Dedifferentiated amniotic fluid mesenchymal stem cell (primary cell): ENCODE measurements at regions not wholly inside any gene's neighbourhood (a gene's known extent, or its start where the extent isn't known, plus 50 kb on each side); places are given as distances from the start of the nearest gene placed in this dataset.
A peak's percentile ranks its signal among the peaks of the same experiment; 100 is the strongest.

Source experiments
- DNase-seq: peaks from one replicate; pipeline ENCODE4 v3.0.0-alpha.2; 2016; ENCODE audit errors: extremely low spot score

DNA sequence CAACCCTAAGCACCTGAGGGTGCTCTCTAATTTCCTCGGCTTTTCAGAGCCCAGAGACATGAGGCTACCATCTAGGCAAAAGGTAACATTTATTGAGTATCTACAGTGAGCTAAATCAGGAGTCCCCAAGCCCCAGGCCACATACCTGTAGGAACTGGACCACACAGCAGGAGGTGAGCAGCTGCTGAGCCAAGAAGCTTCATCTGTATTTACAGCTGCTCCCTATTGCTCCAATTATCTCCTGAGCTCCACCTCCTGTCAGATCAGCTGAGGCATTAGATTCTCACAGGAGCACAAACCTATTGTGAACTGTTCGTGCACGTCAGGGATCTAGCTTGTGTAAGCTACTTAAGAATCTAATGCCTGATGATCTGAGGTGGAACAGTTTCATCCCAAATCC is 70.2 kb downstream of the RND3 start:
- DNase-seq = no peak

- no peak for DNase-seq
Observed at GRCh38 chr2:150415022-150415421, 72.4 kb downstream of the RND3 start.

- no peak for DNase-seq
Observed at GRCh38 chr2:150413910-150414309, 73.6 kb downstream of the RND3 start.

DNA sequence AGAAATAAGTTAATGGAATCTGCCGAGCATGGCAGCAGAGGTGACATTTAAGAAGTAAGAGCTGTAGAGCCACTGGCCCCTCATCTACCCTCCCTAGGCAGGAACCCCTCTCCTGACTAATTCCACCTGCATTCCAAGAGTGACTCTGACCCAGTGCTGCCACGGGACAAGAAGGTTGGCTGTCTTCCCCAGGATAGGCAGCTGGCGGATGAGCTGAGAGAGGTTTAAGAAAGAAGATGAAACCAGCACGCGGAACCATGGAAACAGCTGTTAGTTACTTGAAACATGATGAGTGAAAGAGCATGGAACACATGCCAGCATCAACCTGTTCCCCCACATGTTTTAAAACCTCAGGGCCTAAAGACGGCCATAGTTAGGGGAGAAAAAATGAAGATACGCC is 74.1 kb downstream of the RND3 start:
- DNase-seq = no peak

- peak; percentile 29 for DNase-seq
Observed at GRCh38 chr2:150410809-150411208, 76.7 kb downstream of the RND3 start.

- DNase-seq = no peak
Observed at GRCh38 chr2:150409196-150409595, 78.3 kb downstream of the RND3 start.

DNA sequence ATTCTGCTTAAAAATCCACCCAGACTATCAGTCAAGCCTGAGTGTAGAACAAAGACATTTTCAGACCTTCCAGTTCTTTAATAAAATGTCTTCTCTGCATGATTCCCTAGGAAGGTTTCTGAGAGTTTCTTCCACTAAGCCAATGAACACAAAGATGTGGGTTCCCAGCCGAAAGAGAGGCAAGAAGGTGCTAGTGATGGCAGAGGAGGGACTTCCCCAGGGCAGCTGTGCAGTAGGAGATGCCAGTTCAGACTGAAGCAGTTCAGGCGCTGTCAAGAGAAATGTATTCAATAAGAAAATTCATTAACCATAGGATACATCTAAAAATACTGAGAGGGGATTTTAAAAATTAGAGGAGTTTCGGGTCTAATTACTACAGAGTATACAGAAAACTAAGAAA is 83.3 kb downstream of the RND3 start:
- no peak for DNase-seq

GRCh38 chr2:150403457-150403856 is 84.0 kb downstream of the RND3 start:
- DNase-seq = no peak

- no peak for DNase-seq
Observed at GRCh38 chr2:150402953-150403352, 84.5 kb downstream of the RND3 start.

DNA sequence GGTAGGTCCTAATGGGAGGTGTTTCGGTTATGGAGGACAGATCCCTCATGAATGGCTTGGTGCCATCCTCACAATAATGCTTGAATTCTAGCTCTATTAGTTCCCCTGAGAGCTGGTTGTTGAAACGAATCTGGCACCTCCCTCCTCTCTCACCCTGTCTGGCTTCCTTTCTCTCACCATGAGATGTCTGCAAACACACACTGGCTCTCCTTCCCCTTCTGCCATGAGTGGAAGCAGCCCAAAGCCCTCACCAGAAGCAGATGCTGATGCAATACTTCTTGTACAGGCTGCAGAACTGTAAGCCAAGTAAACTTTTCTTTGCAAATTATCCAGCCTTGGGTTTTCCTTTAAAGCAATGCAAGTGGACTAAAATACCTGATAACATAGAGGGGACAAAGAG is 86.6 kb downstream of the RND3 start:
- no peak for DNase-seq

- no peak for DNase-seq
Observed at GRCh38 chr2:150392614-150393013, 94.9 kb downstream of the RND3 start.

GRCh38 chr2:150391779-150392178 is 95.7 kb downstream of the RND3 start:
- no peak for DNase-seq

GRCh38 chr2:150389447-150389846 is 98.0 kb downstream of the RND3 start:
- DNase-seq = no peak

- no peak for DNase-seq
Observed at GRCh38 chr2:150388289-150388625, 99.2 kb downstream of the RND3 start.

DNA sequence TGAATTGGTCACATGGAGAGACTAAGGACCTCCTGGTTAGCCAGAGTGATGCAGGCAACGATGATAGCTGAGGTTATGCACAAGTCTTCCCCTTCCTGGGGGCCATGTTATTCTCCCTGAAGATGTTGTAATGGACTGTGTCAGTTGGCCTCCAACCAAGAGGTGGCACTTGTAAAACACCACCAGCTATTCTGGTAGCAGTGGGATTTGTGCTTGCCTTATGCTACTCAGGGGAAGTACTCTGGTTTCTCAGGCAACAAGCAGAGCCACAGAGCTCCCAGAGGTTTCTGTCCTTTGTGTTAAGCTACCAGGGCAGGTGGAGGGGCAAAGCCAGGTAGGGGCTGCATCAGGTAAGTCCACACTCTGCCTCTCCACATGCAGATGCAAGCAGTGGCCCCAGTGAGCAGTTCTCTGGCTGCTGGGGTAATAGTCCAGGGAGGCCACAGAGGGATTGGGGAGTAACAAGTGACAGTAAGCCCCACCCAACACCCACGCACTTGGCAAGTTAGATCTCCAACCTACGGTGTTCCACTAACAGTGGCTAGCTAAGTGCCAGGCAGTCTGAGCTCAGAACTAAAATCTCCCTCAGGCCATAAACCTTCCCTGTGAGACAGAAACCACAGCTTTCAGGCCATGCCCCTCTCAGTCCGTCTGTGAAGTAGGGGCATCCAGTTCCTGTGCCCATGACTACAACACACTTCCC is 99.7 kb downstream of the RND3 start:
- no peak for DNase-seq

GRCh38 chr2:150385211-150385610 is 102.3 kb downstream of the RND3 start:
- DNase-seq = no peak

- no peak for DNase-seq
Observed at GRCh38 chr2:150383587-150383986, 103.9 kb downstream of the RND3 start.

DNA sequence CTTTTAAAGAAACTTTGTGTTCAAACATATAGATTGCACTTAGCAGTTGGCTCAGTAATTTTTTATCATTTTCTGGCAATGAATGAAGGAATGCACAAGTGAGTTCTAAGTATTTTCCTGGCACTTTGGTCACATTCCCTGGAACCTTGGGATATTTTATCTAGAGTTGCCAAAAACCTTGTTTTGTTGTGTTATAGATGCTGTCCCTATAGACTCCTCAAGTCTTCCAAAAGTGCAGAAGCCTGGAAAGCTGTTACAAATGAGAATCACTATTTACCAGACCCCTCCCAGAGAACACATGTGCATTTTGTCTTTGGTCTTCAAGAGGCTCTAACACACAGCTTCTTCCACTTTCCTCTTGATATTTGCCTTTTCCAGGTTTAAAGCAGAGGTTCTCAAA is 108.3 kb downstream of the RND3 start:
- DNase-seq = no peak

- DNase-seq = no peak
Observed at GRCh38 chr2:150378686-150379085, 108.8 kb downstream of the RND3 start.

GRCh38 chr2:150376553-150377335 is 110.7 kb downstream of the RND3 start:
- peak; percentile 33 for DNase-seq

DNA sequence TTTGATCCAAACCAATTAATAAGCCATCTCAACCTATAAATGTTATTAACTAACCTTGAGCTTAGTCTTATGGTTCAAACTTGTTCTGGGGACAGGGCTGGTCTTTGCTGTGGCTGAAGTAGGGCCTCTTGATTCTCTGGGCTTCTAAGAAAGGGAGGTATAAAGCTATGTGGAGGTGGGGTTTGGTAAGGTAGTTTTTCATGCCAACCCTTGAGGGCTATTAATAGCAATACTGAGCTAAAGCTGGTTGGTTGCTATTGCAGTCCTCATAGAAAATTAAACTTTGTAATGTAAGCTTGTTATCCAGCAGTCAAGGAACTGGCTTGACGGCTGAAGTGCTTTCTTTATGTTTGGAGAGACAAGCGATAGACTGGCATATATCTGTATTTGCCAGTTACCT is 112.1 kb downstream of the RND3 start:
- no peak for DNase-seq

GRCh38 chr2:150374492-150374891 is 113.0 kb downstream of the RND3 start:
- DNase-seq = no peak

DNA sequence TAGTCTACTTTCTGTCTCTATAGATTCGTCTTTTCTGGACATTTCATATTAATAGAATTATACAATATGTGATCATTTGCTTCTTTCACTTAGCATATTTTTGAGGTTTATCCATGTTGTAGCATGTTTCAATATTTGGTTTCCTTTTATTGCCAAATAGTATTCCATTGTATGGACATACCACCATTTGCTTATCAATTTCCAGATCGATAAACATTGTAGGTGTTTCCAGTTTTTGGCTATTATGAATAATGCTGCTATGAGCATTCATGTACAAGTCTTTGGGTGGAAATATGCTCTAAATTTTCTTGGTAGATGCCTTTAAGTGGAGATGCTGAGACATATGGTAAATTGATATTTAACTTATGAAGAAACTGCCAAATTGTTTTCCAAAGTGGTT is 114.1 kb downstream of the RND3 start:
- DNase-seq = no peak
